Neural crest cell (in vitro differentiated cells): ENCODE measurements at regions not wholly inside any gene's neighbourhood (a gene's known extent, or its start where the extent isn't known, plus 50 kb on each side); places are given as distances from the start of the nearest gene placed in this dataset.

Source experiments
- DNase-seq: peaks from one replicate; pipeline ENCODE4 v3.0.0; 2021; ENCODE audit warnings: low read depth, mixed read lengths, low spot score
- H3K27ac Mint-ChIP-seq: one replicate; pipeline ENCODE4 v1.8.0; 2021; ENCODE audit warnings: mild to moderate bottlenecking, mixed read lengths; ENCODE audit not compliant: unreplicated experiment
- H3K27me3 Mint-ChIP-seq: 2 replicates; pipeline ENCODE4 v1.8.0; 2021; ENCODE audit warnings: low read depth, mild to moderate bottlenecking, mixed read lengths
- H3K36me3 Mint-ChIP-seq: 2 replicates; pipeline ENCODE4 v1.8.0; 2021; ENCODE audit warnings: low read depth, mild to moderate bottlenecking, mixed read lengths
- H3K4me1 Mint-ChIP-seq: 2 replicates; pipeline ENCODE4 v1.8.0; 2021; ENCODE audit warnings: mixed read lengths
- H3K4me3 Mint-ChIP-seq: one replicate; pipeline ENCODE4 v1.8.0; 2021; ENCODE audit warnings: mild to moderate bottlenecking, mixed read lengths
- H3K9me3 Mint-ChIP-seq: 2 replicates; pipeline ENCODE4 v1.8.0; 2021; ENCODE audit warnings: mixed read lengths
- TF ChIP-seq, protein P1 (sequence below): fragments of 200-600 bp; sonication (generic); conservative IDR thresholded peaks from 2 replicates; pipeline ENCODE4 v1.5.0; 2021; ENCODE audit warnings: antibody characterized with exemption, mild to moderate bottlenecking

- TF ChIP-seq, protein P1, sequence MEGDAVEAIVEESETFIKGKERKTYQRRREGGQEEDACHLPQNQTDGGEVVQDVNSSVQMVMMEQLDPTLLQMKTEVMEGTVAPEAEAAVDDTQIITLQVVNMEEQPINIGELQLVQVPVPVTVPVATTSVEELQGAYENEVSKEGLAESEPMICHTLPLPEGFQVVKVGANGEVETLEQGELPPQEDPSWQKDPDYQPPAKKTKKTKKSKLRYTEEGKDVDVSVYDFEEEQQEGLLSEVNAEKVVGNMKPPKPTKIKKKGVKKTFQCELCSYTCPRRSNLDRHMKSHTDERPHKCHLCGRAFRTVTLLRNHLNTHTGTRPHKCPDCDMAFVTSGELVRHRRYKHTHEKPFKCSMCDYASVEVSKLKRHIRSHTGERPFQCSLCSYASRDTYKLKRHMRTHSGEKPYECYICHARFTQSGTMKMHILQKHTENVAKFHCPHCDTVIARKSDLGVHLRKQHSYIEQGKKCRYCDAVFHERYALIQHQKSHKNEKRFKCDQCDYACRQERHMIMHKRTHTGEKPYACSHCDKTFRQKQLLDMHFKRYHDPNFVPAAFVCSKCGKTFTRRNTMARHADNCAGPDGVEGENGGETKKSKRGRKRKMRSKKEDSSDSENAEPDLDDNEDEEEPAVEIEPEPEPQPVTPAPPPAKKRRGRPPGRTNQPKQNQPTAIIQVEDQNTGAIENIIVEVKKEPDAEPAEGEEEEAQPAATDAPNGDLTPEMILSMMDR: no peak
- Mint-ChIP-seq H3K36me3 (peaks cover 18% of the 10 kb centered on the region), H3K9me3 (peaks cover 3% of the 10 kb centered on the region), H3K4me3 (no peak overlapping the region), H3K27ac (no peak overlapping the region), H3K27me3 (no peaks in the 10 kb centered on the region), H3K4me1 (no peaks in the 10 kb centered on the region)
- DNase-seq: no peak
Observed at GRCh38 chr3:124453189-124453588, 277.1 kb upstream of the UMPS start.

- TF ChIP-seq, protein P1: no peak
- no peak overlapping the region for H3K4me3 Mint-ChIP-seq
- H3K27ac Mint-ChIP-seq: no peak overlapping the region
- H3K27me3 Mint-ChIP-seq: no peaks in the 10 kb centered on the region
- H3K4me1 Mint-ChIP-seq: no peaks in the 10 kb centered on the region
- no peak for DNase-seq
- H3K36me3 Mint-ChIP-seq: peaks cover 12% of the 10 kb centered on the region
- H3K9me3 Mint-ChIP-seq: no peaks in the 10 kb centered on the region
Observed at GRCh38 chr3:124455891-124456290, 274.4 kb upstream of the UMPS start.

- H3K4me3 Mint-ChIP-seq: no peak overlapping the region
- no peaks in the 10 kb centered on the region for H3K27me3 Mint-ChIP-seq
- H3K36me3 Mint-ChIP-seq: peaks cover 13% of the 10 kb centered on the region
- TF ChIP-seq, protein P1: no peak
- H3K27ac Mint-ChIP-seq: no peak overlapping the region
- no peaks in the 10 kb centered on the region for H3K9me3 Mint-ChIP-seq
- no peak for DNase-seq
- no peaks in the 10 kb centered on the region for H3K4me1 Mint-ChIP-seq
Observed at GRCh38 chr3:124456506-124456905, 273.7 kb upstream of the UMPS start.

DNA sequence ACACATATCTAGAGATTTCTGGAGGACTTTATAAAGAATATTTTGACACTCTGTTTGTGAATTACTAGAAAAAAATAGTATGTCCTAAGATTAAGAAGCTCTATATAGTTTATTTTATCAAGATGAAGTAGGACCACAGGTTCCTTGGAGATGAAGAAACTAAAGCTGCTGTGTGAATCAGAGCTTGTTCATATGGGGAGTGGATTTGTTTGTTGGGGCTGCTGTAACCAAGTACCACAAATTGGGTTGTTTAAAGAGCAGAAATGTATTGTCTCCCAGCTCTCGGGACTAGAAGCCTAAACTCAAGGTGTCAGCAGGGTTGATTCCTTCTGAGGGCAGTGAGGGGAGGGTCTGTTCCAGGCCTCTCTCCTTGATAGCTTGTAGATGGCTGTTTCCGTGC lies 270.6 kb upstream of the UMPS start:
- TF ChIP-seq, protein P1: no peak

DNA sequence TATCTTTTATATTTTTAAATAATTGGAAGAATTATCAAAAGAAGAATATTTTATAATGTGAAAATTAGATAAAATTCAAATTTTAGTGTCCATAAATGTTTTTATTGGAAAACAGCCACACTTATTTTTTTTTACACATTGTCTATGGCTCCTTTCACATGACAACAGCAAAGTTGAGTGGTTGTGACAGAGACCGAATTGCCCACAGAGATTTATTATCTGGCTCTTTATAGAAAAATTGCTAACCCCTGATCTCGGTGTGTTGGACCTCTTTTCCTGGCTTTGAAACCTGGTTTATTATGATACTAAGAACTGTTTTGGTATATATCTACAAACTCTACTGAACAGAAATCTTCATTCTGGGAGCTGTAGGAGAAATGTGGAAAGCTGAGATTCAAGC lies 269.1 kb upstream of the UMPS start:
- H3K4me1 Mint-ChIP-seq: no peaks in the 10 kb centered on the region
- no peak for DNase-seq
- no peak overlapping the region for H3K27ac Mint-ChIP-seq
- peaks cover 8% of the 10 kb centered on the region for H3K36me3 Mint-ChIP-seq
- no peaks in the 10 kb centered on the region for H3K9me3 Mint-ChIP-seq
- TF ChIP-seq, protein P1: no peak
- H3K4me3 Mint-ChIP-seq: no peak overlapping the region
- H3K27me3 Mint-ChIP-seq: no peaks in the 10 kb centered on the region

More for the DNA sequence above, 270.6 kb upstream of the UMPS start:
- H3K27me3 Mint-ChIP-seq: no peaks in the 10 kb centered on the region
- H3K9me3 Mint-ChIP-seq: no peaks in the 10 kb centered on the region
- H3K4me1 Mint-ChIP-seq: no peaks in the 10 kb centered on the region
- no peak for DNase-seq
- H3K4me3 Mint-ChIP-seq: no peak overlapping the region
- H3K36me3 Mint-ChIP-seq: peaks cover 11% of the 10 kb centered on the region
- H3K27ac Mint-ChIP-seq: no peak overlapping the region
